Osteocyte (in vitro differentiated cells): ENCODE measurements at regions not wholly inside any gene's neighbourhood (a gene's known extent, or its start where the extent isn't known, plus 50 kb on each side); places are given as distances from the start of the nearest gene placed in this dataset.

ENCODE experiments used
- DNase-seq: peaks from one replicate; pipeline ENCODE4 v3.0.0; 2021; ENCODE audit warnings: mixed read lengths; ENCODE audit not compliant: unreplicated experiment; ENCODE audit errors: extremely low spot score
- H3K27ac Mint-ChIP-seq: one replicate; pipeline ENCODE4 v1.8.0; 2021; ENCODE audit warnings: mild to moderate bottlenecking, mixed read lengths; ENCODE audit not compliant: unreplicated experiment
- H3K27me3 Mint-ChIP-seq: one replicate; pipeline ENCODE4 v1.8.0; 2021; ENCODE audit warnings: mixed read lengths; ENCODE audit not compliant: unreplicated experiment
- H3K36me3 Mint-ChIP-seq: one replicate; pipeline ENCODE4 v1.8.0; 2021; ENCODE audit warnings: mixed read lengths; ENCODE audit not compliant: unreplicated experiment
- H3K4me1 Mint-ChIP-seq: one replicate; pipeline ENCODE4 v1.8.0; 2021; ENCODE audit warnings: mixed read lengths; ENCODE audit not compliant: unreplicated experiment
- H3K4me3 Mint-ChIP-seq: one replicate; pipeline ENCODE4 v1.8.0; 2021; ENCODE audit warnings: mild to moderate bottlenecking, moderate library complexity, mixed read lengths; ENCODE audit not compliant: unreplicated experiment
- H3K9me3 Mint-ChIP-seq: one replicate; pipeline ENCODE4 v1.8.0; 2021; ENCODE audit warnings: mixed read lengths; ENCODE audit not compliant: unreplicated experiment
- TF ChIP-seq, protein P1 (sequence below): fragments of 200-600 bp; sonication (generic); IDR thresholded peaks from 2 replicates; pipeline ENCODE4 v1.5.0; 2021; ENCODE audit warnings: antibody characterized with exemption, mild to moderate bottlenecking, moderate library complexity

DNA sequence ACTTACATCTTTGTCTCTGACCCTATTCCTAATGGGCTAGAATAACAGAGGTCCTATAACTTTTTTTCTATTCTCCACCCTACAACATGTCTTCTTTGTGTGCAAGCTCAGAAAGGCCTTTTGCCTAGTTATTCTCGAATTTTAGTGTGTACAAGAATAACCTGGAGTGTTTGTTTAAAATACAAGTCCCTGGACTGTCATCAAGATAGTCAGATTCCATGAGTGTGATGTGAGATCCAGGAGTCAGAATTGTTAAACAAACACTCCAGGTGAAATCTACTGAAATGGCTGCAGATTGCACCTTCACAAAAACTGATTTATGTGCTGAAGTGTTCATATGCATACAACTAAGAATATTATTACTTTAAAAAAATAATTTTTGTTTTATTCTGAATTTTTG, 114.4 kb upstream of the DIO2 start:
- Mint-ChIP-seq H3K27me3 (no peaks in the 10 kb centered on the region), H3K4me3 (no peak overlapping the region), H3K27ac (no peak overlapping the region), H3K4me1 (peaks cover 35% of the 10 kb centered on the region), H3K9me3 (no peaks in the 10 kb centered on the region), H3K36me3 (peaks cover 11% of the 10 kb centered on the region)
- TF ChIP-seq, protein P1, sequence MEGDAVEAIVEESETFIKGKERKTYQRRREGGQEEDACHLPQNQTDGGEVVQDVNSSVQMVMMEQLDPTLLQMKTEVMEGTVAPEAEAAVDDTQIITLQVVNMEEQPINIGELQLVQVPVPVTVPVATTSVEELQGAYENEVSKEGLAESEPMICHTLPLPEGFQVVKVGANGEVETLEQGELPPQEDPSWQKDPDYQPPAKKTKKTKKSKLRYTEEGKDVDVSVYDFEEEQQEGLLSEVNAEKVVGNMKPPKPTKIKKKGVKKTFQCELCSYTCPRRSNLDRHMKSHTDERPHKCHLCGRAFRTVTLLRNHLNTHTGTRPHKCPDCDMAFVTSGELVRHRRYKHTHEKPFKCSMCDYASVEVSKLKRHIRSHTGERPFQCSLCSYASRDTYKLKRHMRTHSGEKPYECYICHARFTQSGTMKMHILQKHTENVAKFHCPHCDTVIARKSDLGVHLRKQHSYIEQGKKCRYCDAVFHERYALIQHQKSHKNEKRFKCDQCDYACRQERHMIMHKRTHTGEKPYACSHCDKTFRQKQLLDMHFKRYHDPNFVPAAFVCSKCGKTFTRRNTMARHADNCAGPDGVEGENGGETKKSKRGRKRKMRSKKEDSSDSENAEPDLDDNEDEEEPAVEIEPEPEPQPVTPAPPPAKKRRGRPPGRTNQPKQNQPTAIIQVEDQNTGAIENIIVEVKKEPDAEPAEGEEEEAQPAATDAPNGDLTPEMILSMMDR = no peak
- no peak for DNase-seq

DNA sequence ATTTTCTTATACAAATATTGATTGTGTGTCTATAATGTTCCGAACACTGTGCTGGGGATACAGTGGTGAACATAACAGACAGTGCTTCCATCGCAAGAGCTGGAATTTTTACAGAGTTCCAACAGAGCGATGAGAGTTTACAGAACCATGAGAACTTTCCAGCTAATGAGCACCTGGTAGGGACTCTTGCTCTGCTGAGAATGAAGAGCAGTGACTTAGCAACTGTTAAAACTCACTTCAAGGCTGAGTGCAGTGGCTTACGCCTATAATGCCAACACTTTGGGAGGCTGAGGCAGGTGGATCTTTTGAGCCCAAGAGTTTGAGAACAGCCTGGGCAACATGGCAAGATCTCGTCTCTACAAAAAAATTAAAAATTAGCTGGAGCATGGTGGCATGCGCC, 113.8 kb upstream of the DIO2 start:
- no peak for DNase-seq
- TF ChIP-seq, protein P1 = no peak
- no peaks in the 10 kb centered on the region for H3K9me3 Mint-ChIP-seq
- peaks cover 35% of the 10 kb centered on the region for H3K4me1 Mint-ChIP-seq
- no peak overlapping the region for H3K27ac Mint-ChIP-seq
- peaks cover 13% of the 10 kb centered on the region for H3K36me3 Mint-ChIP-seq
- H3K27me3 Mint-ChIP-seq = no peaks in the 10 kb centered on the region
- no peak overlapping the region for H3K4me3 Mint-ChIP-seq

DNA sequence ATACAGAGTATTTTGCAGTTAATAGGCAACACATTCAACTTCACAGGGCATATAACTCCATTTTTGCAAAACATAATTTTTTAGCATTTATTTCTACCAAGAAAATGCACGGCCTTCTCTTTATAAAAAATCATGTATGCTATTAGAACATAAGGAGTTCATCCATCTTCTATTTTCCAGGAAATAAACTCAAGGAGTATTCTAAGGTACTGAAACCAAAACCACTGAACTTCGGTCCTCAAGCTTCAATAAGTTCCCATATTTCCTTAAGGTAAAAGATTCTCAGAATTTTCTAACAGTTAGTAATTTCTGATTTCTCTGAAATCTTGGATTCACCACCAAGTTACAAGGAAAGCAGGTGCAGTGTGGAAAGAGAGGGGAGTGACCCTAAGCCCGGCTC, 113.3 kb upstream of the DIO2 start:
- Mint-ChIP-seq H3K27ac (no peak overlapping the region), H3K4me3 (no peak overlapping the region), H3K4me1 (peaks cover 35% of the 10 kb centered on the region), H3K9me3 (no peaks in the 10 kb centered on the region), H3K27me3 (no peaks in the 10 kb centered on the region), H3K36me3 (peaks cover 14% of the 10 kb centered on the region)
- DNase-seq = no peak
- TF ChIP-seq, protein P1 = no peak

DNA sequence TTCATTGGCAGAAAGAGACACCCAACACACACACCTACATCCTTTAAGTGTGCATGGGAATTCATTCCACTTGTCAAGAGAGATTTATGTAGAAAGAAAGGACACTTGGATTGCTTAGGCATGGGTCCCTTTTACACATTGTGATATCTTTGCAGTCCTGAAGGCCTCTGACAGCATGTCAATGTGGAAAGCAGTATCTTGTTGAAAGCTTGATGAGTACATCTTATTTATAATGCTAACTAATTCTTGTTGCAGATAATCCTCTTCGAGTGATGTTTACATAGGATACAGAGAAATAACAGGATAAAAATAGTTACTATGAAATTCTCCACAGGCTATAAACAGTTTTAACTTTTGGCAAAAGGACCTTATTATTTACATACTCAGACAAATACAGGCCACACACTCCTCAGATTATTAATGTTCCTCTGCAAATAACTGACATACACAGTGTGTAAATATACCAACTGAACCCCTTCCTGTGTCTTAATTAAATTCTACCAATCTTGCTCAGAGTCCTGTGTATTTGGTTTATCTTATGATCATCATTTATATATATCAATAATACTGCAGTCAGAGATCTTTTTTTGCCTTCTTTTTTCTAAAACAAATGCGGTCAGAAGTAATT, 111.8 kb upstream of the DIO2 start:
- H3K4me3 Mint-ChIP-seq = no peak overlapping the region
- peaks cover 33% of the 10 kb centered on the region for H3K4me1 Mint-ChIP-seq
- no peak for DNase-seq
- peaks cover 21% of the 10 kb centered on the region for H3K36me3 Mint-ChIP-seq
- H3K9me3 Mint-ChIP-seq = peaks cover 7% of the 10 kb centered on the region
- TF ChIP-seq, protein P1 = no peak
- H3K27me3 Mint-ChIP-seq = no peaks in the 10 kb centered on the region
- peak overlapping the region; percentile 17 for H3K27ac Mint-ChIP-seq

DNA sequence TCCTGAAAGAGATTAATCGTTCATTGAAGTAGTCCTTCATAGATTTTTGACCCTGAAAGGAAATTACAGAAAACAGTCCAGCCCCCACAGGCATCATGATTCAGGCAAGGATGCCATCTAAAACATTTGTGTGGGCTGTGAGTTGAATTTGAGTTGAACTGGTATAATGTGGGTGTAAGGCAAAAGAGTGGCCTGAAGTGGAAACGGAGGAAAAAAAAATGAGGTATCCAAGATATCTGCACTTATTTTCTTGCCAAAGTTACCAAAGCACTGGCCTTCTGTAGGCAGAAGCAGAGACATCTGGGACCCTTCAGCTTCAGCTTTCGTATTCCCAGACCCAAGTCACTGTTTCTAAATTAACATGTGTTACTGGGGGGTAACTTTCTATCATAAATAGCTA, 105.1 kb upstream of the DIO2 start:
- Mint-ChIP-seq H3K27ac (peak overlapping the region; percentile 87), H3K4me1 (peaks cover 60% of the 10 kb centered on the region), H3K4me3 (no peak overlapping the region), H3K9me3 (peaks cover 7% of the 10 kb centered on the region), H3K27me3 (no peaks in the 10 kb centered on the region), H3K36me3 (peaks cover 18% of the 10 kb centered on the region)
- TF ChIP-seq, protein P1 = no peak
- no peak for DNase-seq
